GM23338 (cell line): ENCODE measurements at regions not wholly inside any gene's neighbourhood (a gene's known extent, or its start where the extent isn't known, plus 50 kb on each side); places are given as distances from the start of the nearest gene placed in this dataset.
"Not testable (repeated sequence)": the region's sequence is repeated elsewhere in the genome, so short reads cannot be mapped to it uniquely, and the experiment has no call there.

Experiments
- EZH2phosphoT487 ChIP-seq: fragments of 200-600 bp; sonication (generic); IDR thresholded peaks from one replicate; pipeline ENCODE4 v1.8.1; 2018; ENCODE audit warnings: antibody characterized with exemption; ENCODE audit not compliant: unreplicated experiment
- REST ChIP-seq: IDR thresholded peaks from one replicate; pipeline ENCODE4 v1.6.1; 2018; ENCODE audit warnings: antibody characterized with exemption; ENCODE audit not compliant: unreplicated experiment
- TF ChIP-seq, protein P1 (sequence below), 2 experiments: fragments of 200-600 bp in 1 of 2; sonication (generic) in 1 of 2; conservative IDR thresholded peaks; 2 replicates each; pipeline versions ENCODE4 v1.5.1 to v1.6.1; 2016 to 2017; ENCODE audit warnings: antibody characterized with exemption in 2 of 2, low read depth in 2 of 2, mild to moderate bottlenecking in 2 of 2, moderate library complexity in 1 of 2

GRCh38 chr22:22756551-22757201 is 112.3 kb downstream of the GGTLC2 start:
- TF ChIP-seq, protein P1, sequence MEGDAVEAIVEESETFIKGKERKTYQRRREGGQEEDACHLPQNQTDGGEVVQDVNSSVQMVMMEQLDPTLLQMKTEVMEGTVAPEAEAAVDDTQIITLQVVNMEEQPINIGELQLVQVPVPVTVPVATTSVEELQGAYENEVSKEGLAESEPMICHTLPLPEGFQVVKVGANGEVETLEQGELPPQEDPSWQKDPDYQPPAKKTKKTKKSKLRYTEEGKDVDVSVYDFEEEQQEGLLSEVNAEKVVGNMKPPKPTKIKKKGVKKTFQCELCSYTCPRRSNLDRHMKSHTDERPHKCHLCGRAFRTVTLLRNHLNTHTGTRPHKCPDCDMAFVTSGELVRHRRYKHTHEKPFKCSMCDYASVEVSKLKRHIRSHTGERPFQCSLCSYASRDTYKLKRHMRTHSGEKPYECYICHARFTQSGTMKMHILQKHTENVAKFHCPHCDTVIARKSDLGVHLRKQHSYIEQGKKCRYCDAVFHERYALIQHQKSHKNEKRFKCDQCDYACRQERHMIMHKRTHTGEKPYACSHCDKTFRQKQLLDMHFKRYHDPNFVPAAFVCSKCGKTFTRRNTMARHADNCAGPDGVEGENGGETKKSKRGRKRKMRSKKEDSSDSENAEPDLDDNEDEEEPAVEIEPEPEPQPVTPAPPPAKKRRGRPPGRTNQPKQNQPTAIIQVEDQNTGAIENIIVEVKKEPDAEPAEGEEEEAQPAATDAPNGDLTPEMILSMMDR (conservative IDR thresholded peaks at IDR 0.05; ENCODE audit: low read depth in 2 of 2): not testable (repeated sequence)
- not testable (repeated sequence) for TF ChIP-seq REST, EZH2phosphoT487
